Astrocyte (in vitro differentiated cells and primary cell): ENCODE measurements at regions not wholly inside any gene's neighbourhood (a gene's known extent, or its start where the extent isn't known, plus 50 kb on each side); places are given as distances from the start of the nearest gene placed in this dataset.

ENCODE experiments used
- DNase-seq: peaks from one replicate; pipeline ENCODE4 v3.0.0-alpha.2; 2010; ENCODE audit warnings: low read depth
- FAIRE-seq: peaks from 2 replicates; lab custom pipeline; 2011; peaks lifted over from hg19 to GRCh38; lab: Jason Lieb, UNC
- H2AFZ ChIP-seq: 2 replicates; pipeline ENCODE4 v1.6.0; 2012; ENCODE audit warnings: low read depth, low read length, inconsistent platforms
- H3K27ac ChIP-seq: 2 replicates; pipeline ENCODE4 v1.5.1; 2011; ENCODE audit warnings: low read depth, low read length, inconsistent platforms
- H3K27me3 ChIP-seq: 2 replicates; pipeline ENCODE4 v1.6.0; 2011; ENCODE audit warnings: low read length, inconsistent platforms; ENCODE audit not compliant: insufficient read depth
- H3K36me3 ChIP-seq: 2 replicates; pipeline ENCODE4 v1.5.1; 2011; ENCODE audit warnings: low read length, inconsistent platforms; ENCODE audit not compliant: insufficient read depth
- H3K4me1 ChIP-seq: 2 replicates; pipeline ENCODE4 v1.5.1; 2011; ENCODE audit warnings: low read length, inconsistent platforms; ENCODE audit not compliant: insufficient read depth
- H3K4me2 ChIP-seq: 2 replicates; pipeline ENCODE4 v1.6.0; 2012; ENCODE audit warnings: low read length, inconsistent platforms
- H3K4me3 ChIP-seq: 2 replicates; pipeline ENCODE4 v1.5.1; 2011; ENCODE audit warnings: low read depth, mild to moderate bottlenecking, low read length, inconsistent platforms; ENCODE audit not compliant: insufficient read depth
- H3K79me2 ChIP-seq: 2 replicates; pipeline ENCODE4 v1.6.0; 2012; ENCODE audit warnings: mild to moderate bottlenecking, low read length, inconsistent platforms; ENCODE audit not compliant: insufficient read depth
- H3K9ac ChIP-seq: 2 replicates; pipeline ENCODE4 v1.6.0; 2012; ENCODE audit warnings: mild to moderate bottlenecking, low read length, inconsistent platforms
- H3K9me3 ChIP-seq: 2 replicates; pipeline ENCODE4 v1.5.1; 2012; ENCODE audit warnings: low read depth, mild to moderate bottlenecking, low read length, inconsistent platforms; ENCODE audit not compliant: insufficient read depth
- H4K20me1 ChIP-seq: 2 replicates; pipeline ENCODE4 v1.6.0; 2012; ENCODE audit warnings: low read length, inconsistent platforms; ENCODE audit not compliant: insufficient read depth
- H3K27ac Mint-ChIP-seq: one replicate; pipeline ENCODE4 v1.8.0; 2021; ENCODE audit warnings: mild to moderate bottlenecking, mixed read lengths; ENCODE audit not compliant: unreplicated experiment
- H3K27me3 Mint-ChIP-seq: one replicate; pipeline ENCODE4 v1.8.0; 2021; ENCODE audit warnings: low read depth, mixed read lengths; ENCODE audit not compliant: unreplicated experiment
- H3K36me3 Mint-ChIP-seq: one replicate; pipeline ENCODE4 v1.8.0; 2021; ENCODE audit warnings: low read depth, mixed read lengths; ENCODE audit not compliant: unreplicated experiment
- H3K4me1 Mint-ChIP-seq: one replicate; pipeline ENCODE4 v1.8.0; 2021; ENCODE audit warnings: low read depth, mixed read lengths; ENCODE audit not compliant: unreplicated experiment
- H3K4me3 Mint-ChIP-seq: one replicate; pipeline ENCODE4 v1.8.0; 2021; ENCODE audit warnings: mild to moderate bottlenecking, moderate library complexity, mixed read lengths; ENCODE audit not compliant: unreplicated experiment
- H3K9me3 Mint-ChIP-seq: one replicate; pipeline ENCODE4 v1.8.0; 2021; ENCODE audit warnings: mild to moderate bottlenecking, mixed read lengths; ENCODE audit not compliant: unreplicated experiment
- EZH2 ChIP-seq: IDR thresholded peaks from 2 replicates; pipeline ENCODE4 v1.6.1; 2012; ENCODE audit warnings: mild to moderate bottlenecking, low read length, inconsistent platforms; ENCODE audit not compliant: insufficient read depth
- TF ChIP-seq, protein P1 (sequence below): IDR thresholded peaks from 2 replicates; pipeline ENCODE4 v1.5.1; 2011; ENCODE audit warnings: low read depth, mild to moderate bottlenecking, inconsistent platforms, low read length, moderate library complexity; ENCODE audit not compliant: insufficient read depth

DNA sequence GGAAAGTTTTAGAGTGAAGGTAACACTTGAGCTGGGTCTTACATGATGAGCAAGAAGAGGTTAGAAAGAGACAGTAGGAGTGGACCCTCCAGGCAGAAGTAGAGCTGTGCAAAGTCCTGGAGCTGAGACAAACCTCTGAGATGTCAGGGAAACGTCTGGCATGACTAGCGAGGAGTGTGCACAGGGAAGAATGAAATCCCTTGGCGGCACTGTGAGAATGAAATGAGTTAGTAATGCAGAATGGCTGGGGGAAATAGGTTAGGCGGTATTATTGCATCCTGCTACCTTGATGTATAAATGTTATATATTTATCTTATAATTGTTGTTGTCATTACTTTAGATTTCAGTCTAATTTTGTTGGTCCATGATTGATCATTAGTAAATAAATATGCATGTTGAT lies 457.9 kb upstream of the CCL2 start:
- no peaks in the 10 kb centered on the region for H3K36me3 Mint-ChIP-seq
- H3K4me3 ChIP-seq: no peak overlapping the region

DNA sequence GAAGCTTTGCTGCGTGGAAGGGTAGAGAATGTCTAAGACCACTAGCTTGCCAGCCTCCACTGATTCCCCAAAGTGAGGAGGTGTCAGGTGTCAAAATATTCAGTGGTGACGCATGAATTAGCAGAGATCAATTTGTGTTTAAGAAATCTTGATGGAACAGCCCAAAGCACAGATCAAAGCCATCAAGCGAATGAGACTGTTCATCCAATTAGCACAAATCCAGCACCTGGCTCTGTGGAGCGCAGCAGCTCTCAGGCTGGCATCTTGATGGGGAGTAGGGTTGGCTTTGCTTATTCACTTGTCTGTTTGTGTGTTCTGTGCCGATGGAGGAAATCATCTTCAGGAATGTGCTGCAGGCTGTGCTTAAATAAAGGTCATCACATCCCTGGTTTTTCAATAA lies 456.8 kb upstream of the CCL2 start:
- Mint-ChIP-seq H3K36me3 (no peaks in the 10 kb centered on the region), H3K27me3 (peaks cover 37% of the 10 kb centered on the region), H3K4me1 (no peaks in the 10 kb centered on the region), H3K9me3 (no peaks in the 10 kb centered on the region), H3K4me3 (no peak overlapping the region), H3K27ac (no peak overlapping the region)
- DNase-seq (no peak), FAIRE-seq (no peak)
- Histone ChIP-seq H3K9me3 (no peaks in the 10 kb centered on the region), H3K27me3 (no peaks in the 10 kb centered on the region), H2AFZ (no peak overlapping the region), H3K4me3 (no peak overlapping the region), H3K79me2 (no peaks in the 10 kb centered on the region), H3K4me1 (no peaks in the 10 kb centered on the region), H3K4me2 (no peak overlapping the region), H3K9ac (no peak overlapping the region), H3K27ac (no peak overlapping the region), H4K20me1 (no peaks in the 10 kb centered on the region), H3K36me3 (no peaks in the 10 kb centered on the region)
- TF ChIP-seq, protein P1, sequence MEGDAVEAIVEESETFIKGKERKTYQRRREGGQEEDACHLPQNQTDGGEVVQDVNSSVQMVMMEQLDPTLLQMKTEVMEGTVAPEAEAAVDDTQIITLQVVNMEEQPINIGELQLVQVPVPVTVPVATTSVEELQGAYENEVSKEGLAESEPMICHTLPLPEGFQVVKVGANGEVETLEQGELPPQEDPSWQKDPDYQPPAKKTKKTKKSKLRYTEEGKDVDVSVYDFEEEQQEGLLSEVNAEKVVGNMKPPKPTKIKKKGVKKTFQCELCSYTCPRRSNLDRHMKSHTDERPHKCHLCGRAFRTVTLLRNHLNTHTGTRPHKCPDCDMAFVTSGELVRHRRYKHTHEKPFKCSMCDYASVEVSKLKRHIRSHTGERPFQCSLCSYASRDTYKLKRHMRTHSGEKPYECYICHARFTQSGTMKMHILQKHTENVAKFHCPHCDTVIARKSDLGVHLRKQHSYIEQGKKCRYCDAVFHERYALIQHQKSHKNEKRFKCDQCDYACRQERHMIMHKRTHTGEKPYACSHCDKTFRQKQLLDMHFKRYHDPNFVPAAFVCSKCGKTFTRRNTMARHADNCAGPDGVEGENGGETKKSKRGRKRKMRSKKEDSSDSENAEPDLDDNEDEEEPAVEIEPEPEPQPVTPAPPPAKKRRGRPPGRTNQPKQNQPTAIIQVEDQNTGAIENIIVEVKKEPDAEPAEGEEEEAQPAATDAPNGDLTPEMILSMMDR: no peak
- TF ChIP-seq EZH2: no peak

More for the DNA sequence above, 457.9 kb upstream of the CCL2 start:
- no peak for FAIRE-seq
- Histone ChIP-seq H3K27ac (no peak overlapping the region), H2AFZ (no peak overlapping the region), H3K9ac (no peak overlapping the region), H3K4me2 (no peak overlapping the region), H3K4me1 (no peaks in the 10 kb centered on the region), H4K20me1 (no peaks in the 10 kb centered on the region), H3K27me3 (no peaks in the 10 kb centered on the region), H3K79me2 (no peaks in the 10 kb centered on the region), H3K9me3 (no peaks in the 10 kb centered on the region), H3K36me3 (no peaks in the 10 kb centered on the region)
- Mint-ChIP-seq H3K9me3 (no peaks in the 10 kb centered on the region), H3K4me3 (no peak overlapping the region), H3K4me1 (no peaks in the 10 kb centered on the region), H3K27ac (no peak overlapping the region), H3K27me3 (peaks cover 30% of the 10 kb centered on the region)
- DNase-seq: no peak
- no peak for TF ChIP-seq EZH2
- TF ChIP-seq, protein P1: no peak

DNA sequence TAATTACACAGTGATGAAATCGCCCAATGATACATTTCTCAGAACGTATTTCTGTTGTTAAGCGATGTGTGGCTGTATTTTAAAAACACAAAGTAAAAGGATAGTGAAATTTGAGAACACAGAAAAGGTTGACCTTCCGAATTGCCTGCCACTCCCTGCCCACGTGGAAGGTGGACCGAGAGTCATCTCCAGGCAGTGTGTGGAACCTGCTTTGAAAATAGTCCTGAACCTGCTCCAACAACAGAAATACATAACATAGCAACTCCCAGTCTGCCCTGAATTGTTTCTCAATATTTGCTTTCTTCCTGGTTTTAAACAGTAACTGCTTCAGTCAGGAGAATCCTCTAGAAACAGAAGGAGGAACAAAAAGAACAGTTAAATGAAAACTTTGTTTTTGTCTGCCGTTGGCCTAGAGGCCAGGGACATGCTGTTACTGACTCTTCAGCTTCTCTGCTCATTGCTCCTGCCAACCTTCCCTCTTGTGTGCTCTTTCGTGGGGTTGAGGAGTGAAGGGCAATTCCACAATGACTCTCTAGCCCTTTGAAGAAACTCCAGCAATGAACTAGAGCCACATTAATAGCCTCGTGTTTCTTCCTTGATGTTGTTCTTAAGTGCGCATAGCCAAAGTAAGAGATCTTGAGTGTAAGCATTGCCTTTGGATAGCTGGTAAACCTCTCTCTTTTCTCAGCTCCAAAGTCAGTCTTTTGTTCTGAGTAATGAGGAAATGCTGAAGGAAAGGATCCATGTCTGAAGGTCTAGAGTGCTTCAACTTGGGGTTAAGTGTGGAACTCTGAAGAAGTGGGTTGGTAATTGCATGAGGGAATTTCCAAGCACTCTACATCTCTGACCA lies 452.5 kb upstream of the CCL2 start:
- Mint-ChIP-seq H3K27me3 (peaks cover 31% of the 10 kb centered on the region), H3K4me1 (no peaks in the 10 kb centered on the region), H3K36me3 (no peaks in the 10 kb centered on the region), H3K4me3 (no peak overlapping the region), H3K27ac (no peak overlapping the region), H3K9me3 (no peaks in the 10 kb centered on the region)
- Histone ChIP-seq H3K36me3 (no peaks in the 10 kb centered on the region), H3K4me2 (no peak overlapping the region), H3K4me3 (no peak overlapping the region), H2AFZ (no peak overlapping the region), H3K27ac (no peak overlapping the region), H3K4me1 (no peaks in the 10 kb centered on the region), H3K9ac (no peak overlapping the region), H3K27me3 (no peaks in the 10 kb centered on the region), H3K79me2 (no peaks in the 10 kb centered on the region), H3K9me3 (no peaks in the 10 kb centered on the region), H4K20me1 (no peaks in the 10 kb centered on the region)
- FAIRE-seq: no peak
- DNase-seq: no peak
- TF ChIP-seq EZH2: no peak
- TF ChIP-seq, protein P1: no peak
